CD8-positive, alpha-beta memory T cell (primary cell): ENCODE measurements at regions not wholly inside any gene's neighbourhood (a gene's known extent, or its start where the extent isn't known, plus 50 kb on each side); places are given as distances from the start of the nearest gene placed in this dataset.

Experiments used
- CTCF ChIA-PET: fragments of 350-600 bp; sonication (Branson Sonifier 250); formaldehyde crosslinking; loops from one replicate; lab custom pipeline; 2021; ENCODE audit warnings: antibody characterized with exemption; lab: Charles Lee
- POLR2A ChIA-PET: fragments of 350-600 bp; sonication (Branson Sonifier 250); formaldehyde crosslinking; loops from one replicate; lab custom pipeline; 2021; ENCODE audit warnings: antibody characterized with exemption; lab: Charles Lee
- DNase-seq, 5 donors: peaks; one replicate each; pipeline versions ENCODE4 v3.0.0 to v3.0.0-alpha.2; 2020 to 2022; ENCODE audit warnings: mixed read lengths in 1 of 5
- H3K27ac ChIP-seq: one replicate; pipeline ENCODE4 v1.7.0; 2013; ENCODE audit warnings: low read depth, mild to moderate bottlenecking, low read length, moderate library complexity
- H3K27me3 ChIP-seq: 2 replicates; pipeline ENCODE4 v1.7.0; 2013; ENCODE audit warnings: low read length, mild to moderate bottlenecking; ENCODE audit not compliant: insufficient read depth, poor library complexity, severe bottlenecking
- H3K36me3 ChIP-seq: 2 replicates; pipeline ENCODE4 v1.7.0; 2013; ENCODE audit warnings: mild to moderate bottlenecking, low read length, moderate library complexity; ENCODE audit not compliant: insufficient read depth
- H3K4me1 ChIP-seq: 2 replicates; pipeline ENCODE4 v1.7.0; 2013; ENCODE audit warnings: mild to moderate bottlenecking, low read length, moderate library complexity; ENCODE audit not compliant: insufficient read depth
- H3K4me3 ChIP-seq: 2 replicates; pipeline ENCODE4 v1.7.0; 2013; ENCODE audit warnings: mild to moderate bottlenecking, low read length
- H3K9me3 ChIP-seq: 2 replicates; pipeline ENCODE4 v1.7.0; 2013; ENCODE audit warnings: mild to moderate bottlenecking, low read length
- H3K27ac Mint-ChIP-seq, 8 donors: one replicate each; pipeline ENCODE4 v1.8.0; 2020 to 2021; ENCODE audit warnings: mixed read lengths in 8 of 8, mild to moderate bottlenecking in 6 of 8, inconsistent platforms in 3 of 8, moderate library complexity in 3 of 8
- H3K27me3 Mint-ChIP-seq, 2 donors: one replicate each; pipeline ENCODE4 v1.8.0; 2020 to 2021; ENCODE audit warnings: mixed read lengths in 2 of 2, mild to moderate bottlenecking in 1 of 2, moderate library complexity in 1 of 2
- H3K36me3 Mint-ChIP-seq, 3 donors: one replicate each; pipeline ENCODE4 v1.8.0; 2020 to 2021; ENCODE audit warnings: mixed read lengths in 3 of 3, inconsistent platforms in 1 of 3, mild to moderate bottlenecking in 1 of 3
- H3K4me1 Mint-ChIP-seq, 3 donors: one replicate each; pipeline ENCODE4 v1.8.0; 2020 to 2021; ENCODE audit warnings: mixed read lengths in 3 of 3, inconsistent platforms in 1 of 3, mild to moderate bottlenecking in 1 of 3
- H3K4me3 Mint-ChIP-seq, 7 donors: one replicate each; pipeline ENCODE4 v1.8.0; 2020 to 2021; ENCODE audit warnings: mixed read lengths in 7 of 7, mild to moderate bottlenecking in 6 of 7, moderate library complexity in 4 of 7, inconsistent platforms in 2 of 7
- H3K9me3 Mint-ChIP-seq, 5 donors: one replicate each; pipeline ENCODE4 v1.8.0; 2020 to 2022; ENCODE audit warnings: mixed read lengths in 5 of 5, mild to moderate bottlenecking in 3 of 5, moderate library complexity in 2 of 5, inconsistent platforms in 1 of 5

GRCh38 chr3:152960684-152961083 is 125.8 kb downstream of the P2RY1 start:
- H3K36me3 Mint-ChIP-seq = no peaks in the 10 kb centered on the region
- no peaks in the 10 kb centered on the region for H3K4me1 ChIP-seq
- POLR2A ChIA-PET = no interaction called here

GRCh38 chr3:152961323-152961722 is 126.4 kb downstream of the P2RY1 start:
- peaks cover 0 to 6% (median 0%) of the 10 kb centered on the region in 5 donors for H3K9me3 Mint-ChIP-seq
- POLR2A ChIA-PET = no interaction called here
- no peaks in the 10 kb centered on the region for H3K4me1 ChIP-seq
- no peaks in the 10 kb centered on the region for H3K4me1 Mint-ChIP-seq
- no peak overlapping the region for H3K27ac ChIP-seq
- H3K27me3 Mint-ChIP-seq = peaks cover 0 to 5% of the 10 kb centered on the region in 2 donors
- no peaks in the 10 kb centered on the region for H3K36me3 ChIP-seq
- no peaks in the 10 kb centered on the region for H3K9me3 ChIP-seq
- H3K27me3 ChIP-seq = no peaks in the 10 kb centered on the region
- H3K36me3 Mint-ChIP-seq = no peaks in the 10 kb centered on the region
- no peak overlapping the region for H3K4me3 Mint-ChIP-seq
- DNase-seq = no peak
- no peak overlapping the region for H3K4me3 ChIP-seq
- H3K27ac Mint-ChIP-seq = no peak overlapping the region
- CTCF ChIA-PET = no interaction called here

More at GRCh38 chr3:152960684-152961083, 125.8 kb downstream of the P2RY1 start:
- Histone ChIP-seq H3K9me3 (no peaks in the 10 kb centered on the region), H3K27ac (no peak overlapping the region), H3K27me3 (no peaks in the 10 kb centered on the region), H3K4me3 (no peak overlapping the region), H3K36me3 (no peaks in the 10 kb centered on the region)
- Mint-ChIP-seq H3K4me3 (no peak overlapping the region), H3K9me3 (peaks cover 0 to 4% (median 0%) of the 10 kb centered on the region in 5 donors), H3K4me1 (no peaks in the 10 kb centered on the region), H3K27me3 (peaks cover 0 to 5% of the 10 kb centered on the region in 2 donors), H3K27ac (no peak overlapping the region)
- CTCF ChIA-PET = no interaction called here
- no peak for DNase-seq

GRCh38 chr3:152964911-152965609 is 130.1 kb downstream of the P2RY1 start:
- no peaks in the 10 kb centered on the region for H3K27me3 ChIP-seq
- H3K36me3 ChIP-seq = no peaks in the 10 kb centered on the region
- DNase-seq = no peak
- H3K9me3 ChIP-seq = no peaks in the 10 kb centered on the region
- H3K27ac ChIP-seq = no peak overlapping the region
- Mint-ChIP-seq H3K9me3 (peaks cover 0 to 6% (median 0%) of the 10 kb centered on the region in 5 donors), H3K27me3 (peaks cover 0 to 5% of the 10 kb centered on the region in 2 donors), H3K4me3 (no peak overlapping the region), H3K4me1 (no peaks in the 10 kb centered on the region), H3K27ac (no peak overlapping the region), H3K36me3 (no peaks in the 10 kb centered on the region)
- no peaks in the 10 kb centered on the region for H3K4me1 ChIP-seq
- H3K4me3 ChIP-seq = no peak overlapping the region
- POLR2A ChIA-PET = no interaction called here
- CTCF ChIA-PET = no interaction called here

- DNase-seq = no peak
- no peaks in the 10 kb centered on the region for H3K4me1 Mint-ChIP-seq
- H3K9me3 Mint-ChIP-seq = peaks cover 0 to 6% (median 0%) of the 10 kb centered on the region in 5 donors
- Histone ChIP-seq H3K27ac (no peak overlapping the region), H3K4me3 (no peak overlapping the region), H3K36me3 (no peaks in the 10 kb centered on the region), H3K27me3 (no peaks in the 10 kb centered on the region), H3K9me3 (no peaks in the 10 kb centered on the region), H3K4me1 (no peaks in the 10 kb centered on the region)
- no peak overlapping the region for H3K4me3 Mint-ChIP-seq
- H3K27ac Mint-ChIP-seq = no peak overlapping the region
- H3K27me3 Mint-ChIP-seq = peaks cover 3 to 4% of the 10 kb centered on the region in 2 donors
- no peaks in the 10 kb centered on the region for H3K36me3 Mint-ChIP-seq
- POLR2A ChIA-PET = no interaction called here
- CTCF ChIA-PET = interaction anchor here (0.6 kb wide), 1 partner anchor 1292 kb away, joined by 3 read pairs; no protein-coding TSS in a partner anchor
Measured at GRCh38 chr3:152968388-152969024, 133.6 kb downstream of the P2RY1 start.

GRCh38 chr3:152969557-152970300 is 134.8 kb downstream of the P2RY1 start:
- DNase-seq = no peak
- Mint-ChIP-seq H3K27me3 (peaks cover 3 to 4% of the 10 kb centered on the region in 2 donors), H3K27ac (no peak overlapping the region), H3K36me3 (no peaks in the 10 kb centered on the region), H3K4me1 (no peaks in the 10 kb centered on the region), H3K4me3 (no peak overlapping the region), H3K9me3 (peaks cover 0 to 6% (median 0%) of the 10 kb centered on the region in 5 donors)
- no peaks in the 10 kb centered on the region for H3K36me3 ChIP-seq
- CTCF ChIA-PET = no interaction called here
- H3K27me3 ChIP-seq = no peaks in the 10 kb centered on the region
- H3K4me3 ChIP-seq = no peak overlapping the region
- H3K4me1 ChIP-seq = no peaks in the 10 kb centered on the region
- H3K9me3 ChIP-seq = no peaks in the 10 kb centered on the region
- no peak overlapping the region for H3K27ac ChIP-seq
- POLR2A ChIA-PET = no interaction called here

- H3K4me1 ChIP-seq = no peaks in the 10 kb centered on the region
- Mint-ChIP-seq H3K27me3 (peaks cover 3% of the 10 kb centered on the region in 2 donors), H3K9me3 (peaks cover 0 to under 1% (median 0%) of the 10 kb centered on the region in 5 donors), H3K4me1 (no peaks in the 10 kb centered on the region), H3K4me3 (no peak overlapping the region), H3K36me3 (no peaks in the 10 kb centered on the region), H3K27ac (no peak overlapping the region)
- H3K36me3 ChIP-seq = no peaks in the 10 kb centered on the region
- no peak overlapping the region for H3K27ac ChIP-seq
- no peaks in the 10 kb centered on the region for H3K27me3 ChIP-seq
- no peaks in the 10 kb centered on the region for H3K9me3 ChIP-seq
- CTCF ChIA-PET = no interaction called here
- POLR2A ChIA-PET = no interaction called here
- DNase-seq = no peak
- H3K4me3 ChIP-seq = no peak overlapping the region
Measured at GRCh38 chr3:152970851-152971250, 135.9 kb downstream of the P2RY1 start.

- ChIA-PET CTCF (no interaction called here), POLR2A (no interaction called here)
- no peaks in the 10 kb centered on the region for H3K36me3 ChIP-seq
- no peaks in the 10 kb centered on the region for H3K27me3 ChIP-seq
- H3K9me3 ChIP-seq = no peaks in the 10 kb centered on the region
- no peak overlapping the region for H3K27ac ChIP-seq
- H3K4me1 Mint-ChIP-seq = no peaks in the 10 kb centered on the region
- DNase-seq = no peak
- H3K27ac Mint-ChIP-seq = no peak overlapping the region
- no peaks in the 10 kb centered on the region for H3K9me3 Mint-ChIP-seq
- no peaks in the 10 kb centered on the region for H3K36me3 Mint-ChIP-seq
- H3K4me3 ChIP-seq = no peak overlapping the region
- H3K4me3 Mint-ChIP-seq = no peak overlapping the region
- no peaks in the 10 kb centered on the region for H3K4me1 ChIP-seq
- peaks cover 3 to 4% of the 10 kb centered on the region in 2 donors for H3K27me3 Mint-ChIP-seq
Measured at GRCh38 chr3:152971880-152972279, 136.9 kb downstream of the P2RY1 start.

- Histone ChIP-seq H3K27ac (no peak overlapping the region), H3K36me3 (no peaks in the 10 kb centered on the region), H3K9me3 (no peaks in the 10 kb centered on the region), H3K4me3 (no peak overlapping the region), H3K27me3 (no peaks in the 10 kb centered on the region), H3K4me1 (no peaks in the 10 kb centered on the region)
- H3K9me3 Mint-ChIP-seq = no peaks in the 10 kb centered on the region
- H3K4me1 Mint-ChIP-seq = no peaks in the 10 kb centered on the region
- H3K4me3 Mint-ChIP-seq = no peak overlapping the region
- no peak for DNase-seq
- CTCF ChIA-PET = no interaction called here
- H3K36me3 Mint-ChIP-seq = no peaks in the 10 kb centered on the region
- H3K27ac Mint-ChIP-seq = no peak overlapping the region
- peaks cover 1 to 15% of the 10 kb centered on the region in 2 donors for H3K27me3 Mint-ChIP-seq
- POLR2A ChIA-PET = no interaction called here
Measured at GRCh38 chr3:152973575-152973974, 138.6 kb downstream of the P2RY1 start.
